Tibial nerve (tissue), 4 donors: ENCODE measurements at regions not wholly inside any gene's neighbourhood (a gene's known extent, or its start where the extent isn't known, plus 50 kb on each side); places are given as distances from the start of the nearest gene placed in this dataset.

Source experiments
- DNase-seq, 2 donors: peaks; one replicate each; pipeline ENCODE4 v3.0.0-alpha.2; 2019; ENCODE audit warnings: low spot score in 2 of 2
- H3K27ac ChIP-seq, 4 donors: fragments of 200-600 bp; sonication (generic) in 3 of 4; one replicate each; pipeline ENCODE4 v1.5.1; 2017 to 2019; ENCODE audit warnings: mild to moderate bottlenecking in 1 of 4
- H3K27me3 ChIP-seq, 2 donors: fragments of 200-600 bp; sonication (generic) in 1 of 2; one replicate each; pipeline versions ENCODE4 v1.5.1 to v1.6.0; 2017 to 2019
- H3K36me3 ChIP-seq, 3 donors: fragments of 200-600 bp; sonication (generic); one replicate each; pipeline ENCODE4 v1.5.1; 2018 to 2019
- H3K4me1 ChIP-seq, 4 donors: fragments of 200-600 bp; sonication (generic) in 3 of 4; one replicate each; pipeline ENCODE4 v1.5.1; 2017 to 2019
- H3K4me3 ChIP-seq, 4 donors: fragments of 200-600 bp; sonication (generic) in 3 of 4; one replicate each; pipeline ENCODE4 v1.5.1; 2017 to 2019; ENCODE audit warnings: mild to moderate bottlenecking in 1 of 4, moderate library complexity in 1 of 4
- H3K9me3 ChIP-seq, 4 donors: fragments of 200-600 bp; sonication (generic) in 3 of 4; one replicate each; pipeline ENCODE4 v1.5.1; 2017 to 2019
- EP300 ChIP-seq, 2 donors: sonication (generic); formaldehyde crosslinking; IDR thresholded peaks; one replicate each; pipeline ENCODE4 v1.6.1; 2017; ENCODE audit warnings: antibody characterized with exemption in 2 of 2, mild to moderate bottlenecking in 1 of 2
- POLR2A ChIP-seq, 2 donors: fragments of 450-650 bp; IDR thresholded peaks; one replicate each; pipeline ENCODE4 v1.6.1; 2017; ENCODE audit warnings: antibody characterized with exemption in 2 of 2, mild to moderate bottlenecking in 2 of 2, moderate library complexity in 2 of 2
- WGBS, 2 donors: methylation state at CpG; one replicate each; pipeline ENCODE4 v1.1.5; 2018; 5-methylcytosine and 5-hydroxymethylcytosine counted together
- TF ChIP-seq, protein P1 (sequence below), 5 experiments: fragments of 200-600 bp in 3 of 5; fragments of 450-650 bp in 2 of 5; sonication (generic) in 3 of 5; IDR thresholded peaks; one replicate each; pipeline ENCODE4 v1.5.1; 2016 to 2019; ENCODE audit warnings: antibody characterized with exemption in 5 of 5, mild to moderate bottlenecking in 3 of 5, moderate library complexity in 2 of 5

DNA sequence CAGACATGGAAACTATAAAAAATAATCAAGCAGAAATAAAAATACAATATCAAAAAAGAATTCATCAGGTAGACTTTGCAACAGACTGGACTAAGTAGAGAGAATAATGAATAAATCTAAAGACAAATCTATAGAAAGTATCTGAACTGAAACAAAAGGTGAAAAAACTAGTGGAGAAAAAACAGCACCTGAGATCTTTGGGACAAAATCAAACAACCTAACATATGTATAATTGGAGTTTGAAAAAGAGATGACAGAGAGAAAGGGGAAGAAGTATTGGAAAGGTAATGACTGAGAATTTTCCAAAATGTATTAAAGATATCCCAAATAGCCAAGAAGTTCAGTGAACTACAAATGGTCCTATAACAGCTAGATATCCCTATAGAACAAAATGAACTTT is 245.4 kb downstream of the IPO8 start:
- peaks cover 0 to 19% (median 5%) of the 10 kb centered on the region in 4 donors for H3K9me3 ChIP-seq
- H3K36me3 ChIP-seq: no peaks in the 10 kb centered on the region
- no peak overlapping the region for H3K4me3 ChIP-seq
- no peaks in the 10 kb centered on the region for H3K4me1 ChIP-seq
- no peak overlapping the region for H3K27ac ChIP-seq
- DNase-seq: no peak
- TF ChIP-seq, protein P1, sequence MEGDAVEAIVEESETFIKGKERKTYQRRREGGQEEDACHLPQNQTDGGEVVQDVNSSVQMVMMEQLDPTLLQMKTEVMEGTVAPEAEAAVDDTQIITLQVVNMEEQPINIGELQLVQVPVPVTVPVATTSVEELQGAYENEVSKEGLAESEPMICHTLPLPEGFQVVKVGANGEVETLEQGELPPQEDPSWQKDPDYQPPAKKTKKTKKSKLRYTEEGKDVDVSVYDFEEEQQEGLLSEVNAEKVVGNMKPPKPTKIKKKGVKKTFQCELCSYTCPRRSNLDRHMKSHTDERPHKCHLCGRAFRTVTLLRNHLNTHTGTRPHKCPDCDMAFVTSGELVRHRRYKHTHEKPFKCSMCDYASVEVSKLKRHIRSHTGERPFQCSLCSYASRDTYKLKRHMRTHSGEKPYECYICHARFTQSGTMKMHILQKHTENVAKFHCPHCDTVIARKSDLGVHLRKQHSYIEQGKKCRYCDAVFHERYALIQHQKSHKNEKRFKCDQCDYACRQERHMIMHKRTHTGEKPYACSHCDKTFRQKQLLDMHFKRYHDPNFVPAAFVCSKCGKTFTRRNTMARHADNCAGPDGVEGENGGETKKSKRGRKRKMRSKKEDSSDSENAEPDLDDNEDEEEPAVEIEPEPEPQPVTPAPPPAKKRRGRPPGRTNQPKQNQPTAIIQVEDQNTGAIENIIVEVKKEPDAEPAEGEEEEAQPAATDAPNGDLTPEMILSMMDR (IDR thresholded peaks at IDR 0.05): no peak
- TF ChIP-seq POLR2A (IDR thresholded peaks at IDR 0.05) (no peak), EP300 (IDR thresholded peaks at IDR 0.05) (no peak)
- H3K27me3 ChIP-seq: no peaks in the 10 kb centered on the region

DNA sequence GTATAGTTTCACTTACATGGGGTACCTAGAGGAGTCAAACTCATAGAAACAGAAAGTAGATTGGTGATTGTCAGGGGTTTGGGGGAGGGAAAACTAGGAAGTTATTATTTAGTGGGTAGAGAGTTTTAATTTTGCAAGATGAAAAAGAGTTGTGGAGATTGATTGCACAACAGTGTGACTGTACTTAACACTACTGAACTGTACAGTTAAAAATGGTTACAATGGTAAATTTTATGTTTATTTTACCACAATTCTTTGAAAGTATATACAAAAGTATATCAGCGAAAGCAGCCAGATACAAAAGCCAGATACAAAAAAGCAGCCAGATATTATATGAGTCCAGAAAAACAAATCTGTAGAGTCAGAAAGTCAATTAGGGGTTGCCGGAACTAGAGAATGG is 247.6 kb downstream of the IPO8 start:
- DNase-seq: no peak
- 67 to 81% methylated on average over 2 of the region's 2 CpGs for WGBS, 2 donors
- TF ChIP-seq POLR2A (IDR thresholded peaks at IDR 0.05): no peak
- TF ChIP-seq, protein P1 (IDR thresholded peaks at IDR 0.05): no peak
- TF ChIP-seq EP300 (IDR thresholded peaks at IDR 0.05): no peak
- Histone ChIP-seq H3K27me3 (no peaks in the 10 kb centered on the region), H3K27ac (no peak overlapping the region), H3K9me3 (peaks cover 0 to 19% (median 5%) of the 10 kb centered on the region in 4 donors), H3K4me3 (no peak overlapping the region), H3K4me1 (no peaks in the 10 kb centered on the region), H3K36me3 (no peaks in the 10 kb centered on the region)

DNA sequence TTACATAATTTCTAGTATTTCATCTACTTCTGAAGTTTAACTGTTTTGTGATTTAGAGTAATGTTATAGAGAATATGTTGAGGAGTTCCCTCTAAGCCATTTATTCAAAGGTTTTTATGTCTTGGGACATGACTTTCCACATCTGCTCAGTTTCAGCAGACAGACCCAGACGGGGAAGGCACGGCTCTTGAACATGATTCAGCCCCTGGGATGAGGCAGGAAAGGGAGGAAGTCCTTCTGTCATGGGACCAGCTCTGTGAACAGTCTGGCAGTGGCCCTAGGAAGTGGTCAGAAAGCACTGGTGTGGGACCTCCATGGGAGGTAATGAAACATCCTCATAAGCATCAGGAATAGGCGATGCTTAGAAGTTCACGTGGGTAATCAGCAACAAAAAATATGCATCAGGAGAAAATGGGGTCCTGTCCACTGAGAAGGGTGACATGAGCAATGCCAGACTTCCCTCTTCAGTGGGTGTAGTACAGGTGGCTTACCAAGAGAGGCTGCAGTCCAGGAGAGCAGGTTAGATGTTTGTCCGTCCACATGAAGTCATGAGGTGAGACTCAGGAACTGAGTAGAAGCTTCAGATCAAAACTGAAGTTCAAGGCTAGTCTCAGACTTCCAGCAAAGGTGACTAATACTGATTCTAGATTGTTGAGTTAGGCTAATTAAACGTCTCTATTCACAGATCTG is 248.5 kb downstream of the IPO8 start:
- H3K4me1 ChIP-seq: no peaks in the 10 kb centered on the region
- H3K36me3 ChIP-seq: no peaks in the 10 kb centered on the region
- H3K27me3 ChIP-seq: no peaks in the 10 kb centered on the region
- no peak for DNase-seq
- no peak overlapping the region for H3K27ac ChIP-seq
- WGBS, 2 donors: 56 to 57% methylated on average over 6 of the region's 6 CpGs
- TF ChIP-seq, protein P1 (IDR thresholded peaks at IDR 0.05): no peak
- TF ChIP-seq EP300 (IDR thresholded peaks at IDR 0.05) (no peak), POLR2A (IDR thresholded peaks at IDR 0.05) (no peak)
- peaks cover 0 to 16% (median 5%) of the 10 kb centered on the region in 4 donors for H3K9me3 ChIP-seq
- H3K4me3 ChIP-seq: no peak overlapping the region

DNA sequence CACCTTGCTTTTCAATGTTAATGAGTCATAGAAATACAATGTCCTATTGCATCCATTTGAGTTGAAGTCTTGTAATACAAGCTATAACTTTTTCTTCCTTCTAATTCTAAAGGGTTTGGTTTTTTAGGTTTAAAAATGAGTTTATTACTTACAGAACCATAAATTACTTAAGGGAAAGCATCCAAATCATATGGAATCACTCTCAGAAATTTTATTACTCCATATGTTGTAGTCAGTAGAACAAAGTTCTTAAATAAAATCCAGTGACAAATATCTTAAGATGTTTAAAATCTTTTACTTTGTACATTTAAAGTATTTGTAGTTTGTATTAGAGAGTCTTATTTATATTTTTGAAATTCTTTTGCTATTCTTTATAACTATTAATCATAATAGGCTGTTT is 253.2 kb downstream of the IPO8 start:
- Histone ChIP-seq H3K4me1 (no peaks in the 10 kb centered on the region), H3K4me3 (no peak overlapping the region)

DNA sequence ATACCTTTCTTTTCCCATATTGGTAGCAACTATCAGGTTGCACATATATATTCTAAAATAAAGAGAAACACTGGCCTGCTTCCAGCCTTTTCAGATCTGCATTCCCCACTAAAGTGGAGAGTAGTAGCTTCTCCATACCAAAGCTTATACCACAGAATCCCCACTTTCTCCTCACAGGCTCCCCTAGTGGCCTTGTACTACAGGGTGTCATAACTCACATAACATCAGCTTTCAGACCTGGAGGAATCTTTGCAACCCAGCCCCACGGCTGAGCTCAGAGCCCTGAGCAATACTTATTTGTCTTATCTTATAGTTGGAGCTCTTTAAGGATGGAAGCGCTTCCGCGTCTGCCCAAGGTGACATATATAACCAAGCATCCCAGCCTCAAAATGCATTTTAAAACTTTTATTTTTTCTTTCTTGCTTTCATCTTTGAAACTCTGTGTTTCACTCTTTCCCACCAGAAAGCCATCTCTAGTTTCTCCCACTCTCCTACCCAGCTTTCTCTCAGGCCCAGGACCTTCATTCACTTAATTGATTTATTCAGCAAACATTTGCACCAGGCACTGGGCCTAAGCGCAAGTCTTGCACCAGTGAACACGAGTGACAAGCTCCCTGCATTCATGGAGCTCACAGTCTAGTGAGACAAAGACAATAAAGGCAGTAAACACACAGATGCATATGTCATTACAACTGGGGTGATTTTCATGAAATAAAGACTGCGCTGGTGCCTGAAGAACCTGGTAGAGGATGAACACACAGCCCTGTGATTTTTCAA is 254.7 kb downstream of the IPO8 start:
- no peak overlapping the region for H3K4me3 ChIP-seq
- no peak for DNase-seq
- no peaks in the 10 kb centered on the region for H3K36me3 ChIP-seq
- TF ChIP-seq EP300 (IDR thresholded peaks at IDR 0.05) (no peak), POLR2A (IDR thresholded peaks at IDR 0.05) (no peak)
- TF ChIP-seq, protein P1 (IDR thresholded peaks at IDR 0.05): no peak
- H3K27ac ChIP-seq: no peak overlapping the region
- no peaks in the 10 kb centered on the region for H3K27me3 ChIP-seq
- H3K9me3 ChIP-seq: no peaks in the 10 kb centered on the region
- 78 to 84% methylated on average over 7 of the region's 7 CpGs for WGBS, 2 donors
- no peaks in the 10 kb centered on the region for H3K4me1 ChIP-seq

More for the DNA sequence above, 253.2 kb downstream of the IPO8 start:
- no peak for DNase-seq
- TF ChIP-seq EP300 (IDR thresholded peaks at IDR 0.05) (no peak), POLR2A (IDR thresholded peaks at IDR 0.05) (no peak)
- TF ChIP-seq, protein P1 (IDR thresholded peaks at IDR 0.05): no peak
- H3K27me3 ChIP-seq: no peaks in the 10 kb centered on the region
- no peaks in the 10 kb centered on the region for H3K36me3 ChIP-seq
- no peaks in the 10 kb centered on the region for H3K9me3 ChIP-seq
- no peak overlapping the region for H3K27ac ChIP-seq
